HepG2 (cell line): ENCODE measurements at regions not wholly inside any gene's neighbourhood (a gene's known extent, or its start where the extent isn't known, plus 50 kb on each side); places are given as distances from the start of the nearest gene placed in this dataset.

ENCODE experiments used
- ATAC-seq: fragments of 200-7000 bp; cut with Tn5 transposase; 3 replicates; pipeline ENCODE4 v1.9.1; 2020; ENCODE audit warnings: mild to moderate bottlenecking, moderate library complexity
- BruUV-seq: library from RNA; stranded (reverse); fragments of 400-500 nt; replicated peaks from 2 replicates; lab custom pipeline; 2021; lab: Mats Ljungman, UMichigan
- CTCF ChIA-PET: fragments of 300-600 bp; formaldehyde crosslinking; extraction: SDS; loops from one replicate; lab custom pipeline; 2021; ENCODE audit warnings: low total read pairs, inconsistent platforms, low intra/inter-chr PET ratio; lab: Yijun Ruan, JAX
- POLR2A ChIA-PET: fragments of 350-600 bp; sonication (Branson Sonifier 250); formaldehyde crosslinking; loops from one replicate; lab custom pipeline; 2020; ENCODE audit warnings: antibody characterized with exemption, inconsistent platforms; lab: Yijun Ruan, JAX
- DNase-seq: peaks from one replicate; pipeline ENCODE4 v3.0.0-alpha.2; 2015; ENCODE audit warnings: low spot score
- FAIRE-seq: peaks from 3 replicates; lab custom pipeline; 2011; peaks lifted over from hg19 to GRCh38; lab: Jason Lieb, UNC
- H2AFZ ChIP-seq: one replicate; pipeline ENCODE4 v1.6.1; 2011; ENCODE audit warnings: low read length, inconsistent platforms
- H3K27ac ChIP-seq: fragments of 300-600 bp; 3 replicates; pipeline ENCODE4 v1.8.0; 2011; ENCODE audit warnings: mixed run types, mild to moderate bottlenecking, mixed read lengths, low read length, inconsistent platforms; ENCODE audit not compliant: insufficient read depth; ENCODE audit errors: extremely low read length
- H3K27me3 ChIP-seq, 2 experiments: fragments of 200-600 bp in 1 of 2; 2 replicates in 1 of 2; 3 replicates in 1 of 2; pipeline versions ENCODE4 v1.6.0 to v1.8.0; 2011; ENCODE audit warnings: low read length in 2 of 2, mild to moderate bottlenecking in 2 of 2, moderate library complexity in 2 of 2, inconsistent platforms in 1 of 2; ENCODE audit not compliant: insufficient read depth in 2 of 2, control insufficient read depth in 1 of 2
- H3K36me3 ChIP-seq, 2 experiments: fragments of 200-600 bp in 1 of 2; replicated peaks in 1 of 2; 2 replicates in 1 of 2; 3 replicates in 1 of 2; pipeline versions ENCODE4 v1.5.1 to v1.8.0; 2011; ENCODE audit warnings: low read length in 2 of 2, inconsistent platforms in 1 of 2; ENCODE audit not compliant: insufficient read depth in 2 of 2, control insufficient read depth in 1 of 2
- H3K4me1 ChIP-seq: 2 replicates; pipeline ENCODE4 v1.5.1; 2012; ENCODE audit warnings: low read length, inconsistent platforms; ENCODE audit not compliant: insufficient read depth
- H3K4me2 ChIP-seq: 2 replicates; pipeline ENCODE4 v1.6.0; 2011; ENCODE audit warnings: low read depth, low read length, inconsistent platforms
- H3K4me3 ChIP-seq, 3 experiments: fragments of 200-600 bp in 1 of 3; sonication (generic), shearing (Covaris generic) in 1 of 3; replicated peaks in 1 of 3; 2 replicates each; pipeline ENCODE4 v1.5.1; 2011 to 2016; ENCODE audit warnings: low read length in 3 of 3, inconsistent platforms in 2 of 3, low read depth in 2 of 3, mild to moderate bottlenecking in 2 of 3, control low read depth in 1 of 3, mixed read lengths in 1 of 3; ENCODE audit not compliant: insufficient read depth in 1 of 3
- H3K79me2 ChIP-seq: one replicate; pipeline ENCODE4 v1.6.1; 2011; ENCODE audit warnings: low read length, inconsistent platforms; ENCODE audit not compliant: insufficient read depth
- H3K9ac ChIP-seq: 2 replicates; pipeline ENCODE4 v1.6.0; 2011; ENCODE audit warnings: mild to moderate bottlenecking, low read depth, low read length, inconsistent platforms; ENCODE audit not compliant: insufficient read depth
- H3K9me3 ChIP-seq: 2 replicates; pipeline ENCODE4 v1.5.1; 2012; ENCODE audit warnings: mild to moderate bottlenecking, low read length
- H4K20me1 ChIP-seq: 2 replicates; pipeline ENCODE4 v1.6.0; 2011; ENCODE audit warnings: inconsistent platforms, mild to moderate bottlenecking, low read length, moderate library complexity; ENCODE audit not compliant: insufficient read depth
- ELF1 ChIP-seq: sonication (generic); formaldehyde crosslinking; IDR thresholded peaks from 2 replicates; pipeline ENCODE4 v1.4.0; 2020; ENCODE audit warnings: missing genetic modification reagents
- GATAD1 ChIP-seq: IDR thresholded peaks from 2 replicates; pipeline ENCODE4 v1.6.1; 2016; ENCODE audit warnings: missing genetic modification reagents, missing compliant biosample characterization
- GTF3A ChIP-seq: sonication (generic); formaldehyde crosslinking; conservative IDR thresholded peaks from 2 replicates; pipeline ENCODE4 v1.4.0; 2020; ENCODE audit warnings: mild to moderate bottlenecking, missing genetic modification reagents
- IKZF4 ChIP-seq: sonication (generic); formaldehyde crosslinking; IDR thresholded peaks from 2 replicates; pipeline ENCODE4 v1.5.1; 2020; ENCODE audit warnings: borderline replicate concordance, mild to moderate bottlenecking, low read depth, missing genetic modification reagents; ENCODE audit errors: not compliant biosample characterization
- NR1H2 ChIP-seq: sonication (generic); formaldehyde crosslinking; IDR thresholded peaks from 2 replicates; pipeline ENCODE4 v1.8.1; 2022; ENCODE audit warnings: low read depth, missing genetic modification reagents, borderline replicate concordance
- PLRG1 ChIP-seq: fragments of 450-650 bp; conservative IDR thresholded peaks from 2 replicates; pipeline ENCODE4 v1.6.1; 2016
- RNF2 ChIP-seq: fragments of 450-650 bp; conservative IDR thresholded peaks from 2 replicates; pipeline ENCODE4 v1.6.1; 2016; ENCODE audit warnings: low read depth
- YY1 ChIP-seq: IDR thresholded peaks from 2 replicates; pipeline ENCODE4 v1.6.1; 2011; ENCODE audit warnings: low read length, low read depth, moderate library complexity, mild to moderate bottlenecking; ENCODE audit not compliant: insufficient read depth, insufficient replicate concordance
- ZNF136 ChIP-seq: sonication (generic); formaldehyde crosslinking; IDR thresholded peaks from 2 replicates; pipeline ENCODE4 v1.8.1; 2022; ENCODE audit warnings: low read depth, mild to moderate bottlenecking, moderate library complexity, missing genetic modification reagents
- ZNF160 ChIP-seq: sonication (generic); formaldehyde crosslinking; IDR thresholded peaks from 2 replicates; pipeline ENCODE4 v1.8.0; 2022; ENCODE audit warnings: mild to moderate bottlenecking, inconsistent platforms, missing genetic modification reagents
- ZSCAN12 ChIP-seq: sonication (generic); formaldehyde crosslinking; IDR thresholded peaks from 2 replicates; pipeline ENCODE4 v1.9.0; 2021; ENCODE audit warnings: mild to moderate bottlenecking, missing genetic modification reagents
- ZSCAN30 ChIP-seq: sonication (generic); formaldehyde crosslinking; IDR thresholded peaks from 2 replicates; pipeline ENCODE4 v1.5.0; 2020; ENCODE audit warnings: mild to moderate bottlenecking, missing genetic modification reagents
- WGBS: methylation state at CpG from one replicate; pipeline ENCODE4 v1.1.6; 2017; ENCODE audit warnings: low lambda C conversion rate; 5-methylcytosine and 5-hydroxymethylcytosine counted together
- in situ Hi-C: cut with HindIII; loops from 2 replicates; pipeline ENCODE4 v1.10.0; 2017; ENCODE audit warnings: low pct_unique_long_range_greater_than_20kb; ENCODE audit not compliant: extremely low pct_ligation_motif_present
- intact Hi-C: fragments of 100-400 bp; cut with micrococcal nuclease; formaldehyde crosslinking; loops from one replicate; pipeline ENCODE4 v1.10.0; 2022; ENCODE audit not compliant: unreplicated experiment
- TF ChIP-seq, protein P1 (sequence below): sonication (generic); formaldehyde crosslinking; IDR thresholded peaks from 2 replicates; pipeline ENCODE4 v1.5.1; 2020; ENCODE audit warnings: mild to moderate bottlenecking, missing genetic modification reagents
- TF ChIP-seq, protein P2 (sequence below): sonication (generic); formaldehyde crosslinking; IDR thresholded peaks from 2 replicates; pipeline ENCODE4 v1.4.0; 2020; ENCODE audit warnings: missing genetic modification reagents
- TF ChIP-seq, protein P3 (sequence below): sonication (generic); formaldehyde crosslinking; IDR thresholded peaks from 2 replicates; pipeline ENCODE4 v1.4.0; 2020; ENCODE audit warnings: missing genetic modification reagents

DNA sequence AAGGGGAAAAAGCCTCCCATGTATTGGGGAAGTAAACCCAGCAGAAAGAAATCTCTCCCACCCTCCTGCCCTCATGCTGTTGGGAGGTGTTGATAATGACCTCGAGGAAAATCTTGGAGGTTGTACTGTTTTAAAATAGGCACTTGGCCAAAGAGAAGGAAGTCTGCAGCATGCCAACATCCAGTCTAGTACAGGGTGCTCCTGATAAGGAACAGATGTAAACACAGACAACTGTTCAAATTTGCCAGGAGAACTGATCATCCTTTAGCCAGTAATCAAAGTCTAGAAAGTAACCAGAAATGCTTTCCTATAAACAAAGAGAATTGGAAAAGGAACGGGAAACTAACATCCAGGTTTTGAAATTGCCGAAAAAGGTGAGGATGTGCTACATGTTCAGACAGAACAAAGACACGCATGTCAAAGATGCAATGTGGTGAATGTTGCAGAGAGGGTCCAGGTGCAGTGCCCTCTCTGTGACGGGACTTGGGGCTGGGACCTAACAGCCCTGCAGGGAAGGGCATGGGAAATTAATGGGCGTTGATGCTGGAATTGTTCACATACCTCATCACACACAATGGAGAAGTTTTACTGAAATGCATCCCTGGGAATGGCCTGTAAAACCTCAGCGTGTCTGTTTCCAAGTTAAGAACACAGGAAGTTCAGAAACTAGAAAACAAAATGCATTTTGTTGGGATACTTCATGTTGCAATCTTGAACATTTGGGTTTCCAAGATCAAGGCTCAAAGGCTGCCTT is 125.7 kb upstream of the RND3 start:
- in situ Hi-C loops, result loop anchor here (5.0 kb wide), 1 partner anchor 1016 kb away; no protein-coding TSS in a partner anchor
- CTCF ChIA-PET, result no interaction called here
- H3K9me3 ChIP-seq, result no peaks in the 10 kb centered on the region
- TF ChIP-seq ZNF136 (CRISPR knock-in tag), result no peak
- no peak for TF ChIP-seq ZNF160 (CRISPR knock-in tag)
- TF ChIP-seq ELF1, result no peak
- TF ChIP-seq ZSCAN12, result no peak
- no peak for TF ChIP-seq GATAD1 (CRISPR knock-in tag)
- TF ChIP-seq, protein P1, sequence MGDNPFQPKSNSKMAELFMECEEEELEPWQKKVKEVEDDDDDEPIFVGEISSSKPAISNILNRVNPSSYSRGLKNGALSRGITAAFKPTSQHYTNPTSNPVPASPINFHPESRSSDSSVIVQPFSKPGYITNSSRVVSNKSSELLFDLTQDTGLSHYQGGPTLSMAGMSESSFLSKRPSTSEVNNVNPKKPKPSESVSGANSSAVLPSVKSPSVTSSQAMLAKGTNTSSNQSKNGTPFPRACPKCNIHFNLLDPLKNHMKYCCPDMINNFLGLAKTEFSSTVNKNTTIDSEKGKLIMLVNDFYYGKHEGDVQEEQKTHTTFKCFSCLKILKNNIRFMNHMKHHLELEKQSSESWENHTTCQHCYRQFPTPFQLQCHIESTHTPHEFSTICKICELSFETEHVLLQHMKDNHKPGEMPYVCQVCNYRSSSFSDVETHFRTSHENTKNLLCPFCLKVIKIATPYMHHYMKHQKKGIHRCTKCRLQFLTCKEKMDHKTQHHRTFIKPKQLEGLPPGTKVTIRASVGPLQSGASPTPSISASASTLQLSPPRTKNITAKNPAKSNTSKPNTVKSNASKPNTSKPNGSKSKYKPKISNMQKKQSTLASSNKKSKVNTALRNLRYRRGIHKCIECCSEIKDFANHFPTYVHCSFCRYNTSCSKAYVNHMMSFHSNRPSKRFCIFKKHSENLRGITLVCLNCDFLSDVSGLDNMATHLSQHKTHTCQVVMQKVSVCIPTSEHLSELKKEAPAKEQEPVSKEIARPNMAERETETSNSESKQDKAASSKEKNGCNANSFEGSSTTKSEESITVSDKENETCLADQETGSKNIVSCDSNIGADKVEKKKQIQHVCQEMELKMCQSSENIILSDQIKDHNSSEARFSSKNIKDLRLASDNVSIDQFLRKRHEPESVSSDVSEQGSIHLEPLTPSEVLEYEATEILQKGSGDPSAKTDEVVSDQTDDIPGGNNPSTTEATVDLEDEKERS (CRISPR knock-in tag), result no peak
- no peak for TF ChIP-seq IKZF4 (CRISPR knock-in tag)
- TF ChIP-seq, protein P2, sequence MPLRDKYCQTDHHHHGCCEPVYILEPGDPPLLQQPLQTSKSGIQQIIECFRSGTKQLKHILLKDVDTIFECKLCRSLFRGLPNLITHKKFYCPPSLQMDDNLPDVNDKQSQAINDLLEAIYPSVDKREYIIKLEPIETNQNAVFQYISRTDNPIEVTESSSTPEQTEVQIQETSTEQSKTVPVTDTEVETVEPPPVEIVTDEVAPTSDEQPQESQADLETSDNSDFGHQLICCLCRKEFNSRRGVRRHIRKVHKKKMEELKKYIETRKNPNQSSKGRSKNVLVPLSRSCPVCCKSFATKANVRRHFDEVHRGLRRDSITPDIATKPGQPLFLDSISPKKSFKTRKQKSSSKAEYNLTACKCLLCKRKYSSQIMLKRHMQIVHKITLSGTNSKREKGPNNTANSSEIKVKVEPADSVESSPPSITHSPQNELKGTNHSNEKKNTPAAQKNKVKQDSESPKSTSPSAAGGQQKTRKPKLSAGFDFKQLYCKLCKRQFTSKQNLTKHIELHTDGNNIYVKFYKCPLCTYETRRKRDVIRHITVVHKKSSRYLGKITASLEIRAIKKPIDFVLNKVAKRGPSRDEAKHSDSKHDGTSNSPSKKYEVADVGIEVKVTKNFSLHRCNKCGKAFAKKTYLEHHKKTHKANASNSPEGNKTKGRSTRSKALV, result no peak
- no peak for TF ChIP-seq NR1H2 (CRISPR knock-in tag)
- no peak for TF ChIP-seq RNF2
- no peak for TF ChIP-seq GTF3A
- TF ChIP-seq PLRG1, result no peak
- TF ChIP-seq, protein P3, sequence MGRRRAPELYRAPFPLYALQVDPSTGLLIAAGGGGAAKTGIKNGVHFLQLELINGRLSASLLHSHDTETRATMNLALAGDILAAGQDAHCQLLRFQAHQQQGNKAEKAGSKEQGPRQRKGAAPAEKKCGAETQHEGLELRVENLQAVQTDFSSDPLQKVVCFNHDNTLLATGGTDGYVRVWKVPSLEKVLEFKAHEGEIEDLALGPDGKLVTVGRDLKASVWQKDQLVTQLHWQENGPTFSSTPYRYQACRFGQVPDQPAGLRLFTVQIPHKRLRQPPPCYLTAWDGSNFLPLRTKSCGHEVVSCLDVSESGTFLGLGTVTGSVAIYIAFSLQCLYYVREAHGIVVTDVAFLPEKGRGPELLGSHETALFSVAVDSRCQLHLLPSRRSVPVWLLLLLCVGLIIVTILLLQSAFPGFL (CRISPR knock-in tag), result no peak
- no peak for TF ChIP-seq ZSCAN30 (CRISPR knock-in tag)
- no peak for TF ChIP-seq YY1
- no peak for ATAC-seq
- H3K79me2 ChIP-seq, result no peaks in the 10 kb centered on the region
- 38% methylated on average over 7 of the region's 7 CpGs for WGBS
- H3K4me3 ChIP-seq, result no peak overlapping the region
- H4K20me1 ChIP-seq, result no peaks in the 10 kb centered on the region
- DNase-seq, result no peak
- H2AFZ ChIP-seq, result no peak overlapping the region
- no peaks in the 10 kb centered on the region for H3K4me1 ChIP-seq
- H3K4me2 ChIP-seq, result no peak overlapping the region
- FAIRE-seq, result no peak
- no peak overlapping the region for H3K27ac ChIP-seq
- H3K9ac ChIP-seq, result no peak overlapping the region
- intact Hi-C loops, result no loop called here
- no peaks in the 10 kb centered on the region for H3K36me3 ChIP-seq
- BruUV-seq, result no TSS peak
- no peaks in the 10 kb centered on the region for H3K27me3 ChIP-seq
- POLR2A ChIA-PET, result no interaction called here
